Activated CD4-positive, alpha-beta memory T cell treated with anti-CD3 and anti-CD28 coated beads, Interleukin-2, amount 10 ng/mL, durations not matched to agents 7 days and 5 days (primary cell): ENCODE measurements at regions not wholly inside any gene's neighbourhood (a gene's known extent, or its start where the extent isn't known, plus 50 kb on each side); places are given as distances from the start of the nearest gene placed in this dataset.

Experiments used
- CTCF ChIA-PET: fragments of 350-600 bp; sonication (Branson Sonifier 250); formaldehyde crosslinking; loops from one replicate; lab custom pipeline; 2021; ENCODE audit warnings: antibody characterized with exemption, inconsistent platforms; lab: Charles Lee
- POLR2A ChIA-PET: fragments of 350-600 bp; sonication (Branson Sonifier 250); formaldehyde crosslinking; loops from one replicate; lab custom pipeline; 2021; ENCODE audit warnings: antibody characterized with exemption; lab: Charles Lee
- DNase-seq: peaks from one replicate; pipeline ENCODE4 v3.0.0-alpha.2; 2020
- H3K27ac Mint-ChIP-seq: one replicate; pipeline ENCODE4 v1.8.0; 2021; ENCODE audit warnings: mild to moderate bottlenecking, mixed read lengths
- H3K27me3 Mint-ChIP-seq: one replicate; pipeline ENCODE4 v1.8.0; 2021; ENCODE audit warnings: mixed read lengths
- H3K36me3 Mint-ChIP-seq: one replicate; pipeline ENCODE4 v1.8.0; 2021; ENCODE audit warnings: low read depth, mixed read lengths
- H3K4me1 Mint-ChIP-seq: one replicate; pipeline ENCODE4 v1.8.0; 2021; ENCODE audit warnings: mixed read lengths
- H3K4me3 Mint-ChIP-seq: one replicate; pipeline ENCODE4 v1.8.0; 2021; ENCODE audit warnings: mild to moderate bottlenecking, mixed read lengths
- H3K9me3 Mint-ChIP-seq: one replicate; pipeline ENCODE4 v1.8.0; 2021; ENCODE audit warnings: mixed read lengths

DNA sequence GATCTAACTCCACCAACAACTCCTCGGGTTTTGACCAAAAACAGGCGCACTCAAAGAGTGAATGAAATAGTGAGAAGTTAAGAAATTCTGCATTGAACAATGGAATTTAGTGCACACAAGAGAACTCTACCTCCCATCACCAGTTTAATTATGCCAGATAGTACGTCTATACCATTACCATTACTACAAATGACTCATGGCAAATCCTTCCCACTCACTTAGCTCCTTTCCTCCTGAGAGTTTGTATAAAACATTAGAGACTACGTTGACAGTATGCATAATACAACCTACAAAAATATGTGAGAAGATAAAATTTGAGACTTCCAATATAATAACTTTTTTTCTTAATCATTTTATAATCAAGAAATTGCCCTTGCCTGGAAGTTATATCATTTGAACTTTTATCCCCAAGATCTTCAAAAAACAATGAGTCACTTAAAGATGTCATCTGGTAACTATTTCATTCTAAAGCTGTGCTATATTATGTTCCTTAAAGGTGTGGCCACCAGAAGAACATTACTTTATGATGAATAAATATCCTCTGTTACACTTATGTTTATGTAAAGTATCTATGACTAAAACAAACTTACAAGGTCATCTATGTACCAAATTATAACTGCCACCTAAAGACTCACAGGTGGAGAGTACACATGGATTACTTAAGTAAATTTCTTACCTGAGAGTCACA lies 297.9 kb upstream of the PTGER4 start:
- CTCF ChIA-PET, result no interaction called here
- Mint-ChIP-seq H3K27me3 (no peaks in the 10 kb centered on the region), H3K9me3 (peaks cover 19% of the 10 kb centered on the region), H3K4me3 (no peak overlapping the region), H3K36me3 (peaks cover 14% of the 10 kb centered on the region), H3K4me1 (peaks cover 74% of the 10 kb centered on the region), H3K27ac (no peak overlapping the region)
- POLR2A ChIA-PET, result interaction anchor here (1.2 kb wide), 1 partner anchor 29 kb away, joined by 3 read pairs; no protein-coding TSS in a partner anchor
- no peak for DNase-seq

DNA sequence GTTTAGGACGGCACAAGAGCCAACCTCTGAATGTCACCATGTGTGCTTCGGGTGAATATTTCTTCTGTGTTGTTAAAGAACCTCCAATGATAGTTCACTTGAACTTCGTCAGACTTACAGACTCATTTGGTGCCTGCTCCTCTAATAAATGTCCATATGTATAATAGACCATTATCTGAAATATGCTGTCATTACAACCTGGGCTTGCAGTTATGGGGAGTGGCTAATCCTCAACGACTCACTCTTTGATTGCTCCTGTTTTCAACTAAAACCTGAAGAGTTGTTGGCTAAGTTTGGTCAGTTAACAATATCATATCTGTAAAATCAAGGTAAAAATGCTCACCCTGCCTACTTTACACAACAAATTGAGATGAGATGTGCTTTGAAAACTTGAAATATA lies 298.7 kb upstream of the PTGER4 start:
- Mint-ChIP-seq H3K4me1 (peaks cover 68% of the 10 kb centered on the region), H3K36me3 (peaks cover 14% of the 10 kb centered on the region), H3K9me3 (peaks cover 19% of the 10 kb centered on the region), H3K27me3 (no peaks in the 10 kb centered on the region), H3K27ac (no peak overlapping the region), H3K4me3 (no peak overlapping the region)
- DNase-seq, result no peak
- ChIA-PET POLR2A (interaction anchor here (1.2 kb wide), 1 partner anchor 29 kb away, joined by 3 read pairs; no protein-coding TSS in a partner anchor), CTCF (no interaction called here)

DNA sequence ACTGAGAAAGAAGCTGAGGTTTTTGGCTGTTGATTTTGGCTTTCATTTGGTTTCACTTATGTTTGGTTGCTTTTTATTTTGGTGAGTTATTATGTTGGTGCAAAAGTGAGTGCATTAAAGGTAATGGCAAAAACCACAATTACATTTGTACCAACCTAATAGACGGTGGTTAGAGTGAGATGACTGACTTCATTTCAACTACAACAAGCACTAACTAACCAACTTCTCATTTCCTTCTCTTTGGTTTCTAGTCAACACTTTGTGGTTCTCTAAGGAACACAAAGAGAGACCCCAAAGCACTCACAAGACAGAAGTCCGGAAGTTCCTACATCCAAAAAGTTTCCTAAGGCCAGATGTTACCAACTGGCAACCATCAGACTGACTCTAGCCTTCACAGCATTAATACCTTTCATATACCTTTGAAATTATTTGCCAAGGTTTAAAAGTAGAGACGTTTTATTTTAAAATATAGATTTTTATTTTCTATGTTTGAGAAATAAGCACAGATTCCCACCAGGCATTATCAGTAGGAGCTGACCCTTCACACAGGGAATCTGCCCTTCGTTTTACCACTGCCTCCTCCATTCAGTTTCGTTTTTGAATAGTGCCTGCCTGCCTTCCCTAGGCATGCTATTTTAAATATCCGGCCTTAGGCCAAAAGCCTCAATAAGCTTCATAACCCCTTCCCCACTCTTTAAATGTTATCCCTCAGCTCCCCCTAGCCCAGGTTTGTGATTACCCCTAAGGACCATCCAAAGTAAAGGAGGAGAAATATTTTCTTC lies 301.1 kb upstream of the PTGER4 start:
- no peak for DNase-seq
- peaks cover 17% of the 10 kb centered on the region for H3K36me3 Mint-ChIP-seq
- peak overlapping the region; percentile 7 for H3K4me3 Mint-ChIP-seq
- H3K27ac Mint-ChIP-seq, result peak overlapping the region; percentile 78
- H3K27me3 Mint-ChIP-seq, result no peaks in the 10 kb centered on the region
- peaks cover 19% of the 10 kb centered on the region for H3K9me3 Mint-ChIP-seq
- H3K4me1 Mint-ChIP-seq, result peaks cover 43% of the 10 kb centered on the region
- ChIA-PET CTCF (no interaction called here), POLR2A (interaction anchor here (0.9 to 1.7 kb wide), 2 partner anchors 27 to 31 kb away, joined by 4 to 6 read pairs; no protein-coding TSS in a partner anchor)

DNA sequence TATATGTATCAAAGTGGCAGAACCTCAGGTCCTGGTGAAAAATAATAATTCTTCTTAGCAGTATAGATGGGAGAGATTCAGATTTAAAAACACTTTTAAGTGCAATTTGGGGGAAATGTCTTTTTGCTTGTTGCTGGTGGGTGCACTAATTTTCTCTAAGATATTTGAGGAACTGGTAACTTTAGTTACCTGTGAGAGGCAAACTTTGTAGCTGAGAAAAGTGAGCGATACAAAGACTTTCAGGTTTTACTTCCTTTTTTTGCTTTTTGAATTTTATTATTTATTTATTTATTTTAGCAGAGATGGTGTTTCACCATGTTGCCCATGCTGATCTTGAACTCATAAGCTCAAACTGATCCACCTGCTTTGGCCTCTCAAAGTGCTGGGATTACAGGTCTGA lies 303.1 kb upstream of the PTGER4 start:
- Mint-ChIP-seq H3K9me3 (peaks cover 19% of the 10 kb centered on the region), H3K4me3 (no peak overlapping the region), H3K27me3 (no peaks in the 10 kb centered on the region), H3K4me1 (peaks cover 25% of the 10 kb centered on the region), H3K36me3 (peaks cover 17% of the 10 kb centered on the region), H3K27ac (no peak overlapping the region)
- CTCF ChIA-PET, result no interaction called here
- DNase-seq, result no peak
- POLR2A ChIA-PET, result no interaction called here

DNA sequence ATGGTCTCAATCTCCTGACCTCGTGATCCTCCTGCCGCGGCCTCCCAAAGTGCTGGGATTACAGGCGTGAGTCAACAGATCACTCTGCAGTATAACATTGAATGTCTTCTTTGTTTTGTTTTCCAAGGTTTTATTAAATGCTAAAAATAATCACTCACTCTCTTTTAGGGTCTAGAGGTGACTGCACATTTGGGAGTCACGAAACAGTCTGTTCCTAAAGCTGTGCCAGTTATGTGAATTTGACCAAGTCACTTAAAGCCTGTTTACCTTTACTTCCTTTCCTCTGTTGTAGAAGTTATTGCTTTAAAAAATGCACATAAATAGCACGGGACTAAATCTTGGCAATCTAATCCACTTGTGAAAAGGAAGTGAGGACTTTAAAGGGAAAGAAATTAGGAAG lies 304.9 kb upstream of the PTGER4 start:
- ChIA-PET POLR2A (no interaction called here), CTCF (no interaction called here)
- no peak for DNase-seq
- Mint-ChIP-seq H3K27ac (no peak overlapping the region), H3K4me1 (peaks cover 17% of the 10 kb centered on the region), H3K27me3 (no peaks in the 10 kb centered on the region), H3K36me3 (peaks cover 20% of the 10 kb centered on the region), H3K9me3 (peaks cover 19% of the 10 kb centered on the region), H3K4me3 (no peak overlapping the region)

DNA sequence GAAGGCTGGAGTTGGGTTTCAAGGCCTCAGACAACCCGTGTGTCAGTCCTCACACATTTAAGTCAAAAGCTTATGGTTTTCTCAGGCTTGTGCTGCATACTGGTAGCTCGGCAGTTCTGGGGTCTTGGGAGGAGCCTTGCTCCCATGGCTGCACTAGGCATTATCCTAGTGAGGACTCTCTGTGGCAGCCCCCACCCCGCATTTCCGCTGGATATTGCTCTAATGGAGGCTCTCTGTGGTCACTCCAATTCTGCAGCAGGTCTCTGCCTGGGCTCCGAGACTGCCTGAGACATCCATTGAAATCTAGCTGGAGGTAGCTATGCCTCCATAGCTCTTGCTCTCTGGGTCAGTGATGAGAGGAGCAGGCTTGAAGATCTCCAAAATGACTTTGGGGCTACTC lies 311.5 kb upstream of the PTGER4 start:
- peaks cover 20% of the 10 kb centered on the region for H3K36me3 Mint-ChIP-seq
- CTCF ChIA-PET, result no interaction called here
- no peaks in the 10 kb centered on the region for H3K27me3 Mint-ChIP-seq
- H3K4me3 Mint-ChIP-seq, result no peak overlapping the region
- H3K4me1 Mint-ChIP-seq, result no peaks in the 10 kb centered on the region
- H3K9me3 Mint-ChIP-seq, result peaks cover 30% of the 10 kb centered on the region
- H3K27ac Mint-ChIP-seq, result no peak overlapping the region
- POLR2A ChIA-PET, result no interaction called here
- DNase-seq, result no peak

DNA sequence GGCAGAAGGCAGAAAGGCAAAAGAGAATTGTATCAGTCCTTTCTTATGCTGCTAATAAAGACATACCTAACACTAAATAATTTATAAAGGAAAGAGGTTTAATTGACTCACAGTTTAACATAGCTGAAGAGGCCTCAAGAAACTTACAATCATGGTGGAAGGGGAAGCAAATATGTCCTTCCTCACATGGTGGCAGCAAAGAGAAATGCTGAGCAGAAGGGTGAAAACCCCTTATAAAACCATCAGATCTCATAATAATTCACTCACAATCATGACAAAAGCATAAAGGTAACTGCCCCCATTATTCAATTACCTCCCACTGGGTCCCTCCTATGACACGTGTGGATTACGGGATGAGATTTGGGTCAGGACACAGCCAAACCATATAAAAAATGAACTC lies 312.5 kb upstream of the PTGER4 start:
- ChIA-PET POLR2A (interaction anchor here (1.3 kb wide), 1 partner anchor 315 kb away, joined by 3 read pairs; no protein-coding TSS in a partner anchor), CTCF (no interaction called here)
- H3K27ac Mint-ChIP-seq, result no peak overlapping the region
- H3K36me3 Mint-ChIP-seq, result peaks cover 24% of the 10 kb centered on the region
- no peak for DNase-seq
- H3K4me3 Mint-ChIP-seq, result no peak overlapping the region
- peaks cover 36% of the 10 kb centered on the region for H3K9me3 Mint-ChIP-seq
- H3K4me1 Mint-ChIP-seq, result no peaks in the 10 kb centered on the region
- no peaks in the 10 kb centered on the region for H3K27me3 Mint-ChIP-seq

DNA sequence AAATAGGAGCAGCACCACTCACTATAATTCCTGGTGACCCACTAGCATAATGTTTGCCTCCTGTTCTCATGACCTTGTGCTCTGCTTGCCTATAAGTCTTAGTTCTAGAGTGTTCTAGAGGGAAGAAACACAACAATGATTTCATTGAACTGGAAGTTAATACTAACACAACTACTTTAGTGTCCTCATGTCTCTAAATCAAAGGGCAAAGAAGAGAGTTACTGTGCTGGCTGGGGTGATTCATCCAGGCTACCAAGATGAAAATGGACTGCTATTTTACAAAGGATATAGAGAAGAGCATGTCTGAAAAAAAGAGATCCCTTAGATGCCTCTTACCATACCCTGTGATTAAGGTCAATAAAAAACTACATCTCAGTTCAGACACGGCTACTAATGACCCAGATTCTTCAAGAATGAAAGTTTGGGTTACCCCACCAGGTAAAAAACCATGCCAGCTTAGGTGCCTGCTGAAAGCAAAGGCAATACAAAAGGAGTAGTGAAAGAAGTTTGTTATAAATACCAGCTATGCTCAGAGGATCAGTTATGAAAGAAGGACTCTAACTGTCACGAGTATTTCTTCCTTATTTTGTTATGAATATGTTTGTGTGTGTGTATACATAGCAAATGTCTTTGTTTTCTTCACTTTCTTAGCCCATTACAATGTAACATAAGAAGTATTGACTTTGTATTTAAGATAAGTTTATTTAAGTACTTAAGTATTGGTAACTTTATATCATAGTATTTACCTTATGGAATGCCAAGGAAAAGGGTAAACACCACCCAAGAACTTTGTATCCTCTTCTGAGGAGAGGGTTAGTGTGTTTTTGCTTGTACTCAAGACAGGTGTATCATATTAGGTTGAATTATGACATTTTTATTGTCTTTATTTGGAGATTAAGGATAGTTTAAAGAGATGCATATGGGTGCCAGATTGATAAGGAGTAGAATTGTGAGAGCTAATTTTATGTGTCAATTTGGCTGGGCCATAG lies 314.1 kb upstream of the PTGER4 start:
- Mint-ChIP-seq H3K27ac (no peak overlapping the region), H3K9me3 (peaks cover 32% of the 10 kb centered on the region), H3K36me3 (peaks cover 20% of the 10 kb centered on the region), H3K4me1 (peaks cover 8% of the 10 kb centered on the region), H3K27me3 (no peaks in the 10 kb centered on the region), H3K4me3 (no peak overlapping the region)
- POLR2A ChIA-PET, result no interaction called here
- CTCF ChIA-PET, result no interaction called here
- no peak for DNase-seq

DNA sequence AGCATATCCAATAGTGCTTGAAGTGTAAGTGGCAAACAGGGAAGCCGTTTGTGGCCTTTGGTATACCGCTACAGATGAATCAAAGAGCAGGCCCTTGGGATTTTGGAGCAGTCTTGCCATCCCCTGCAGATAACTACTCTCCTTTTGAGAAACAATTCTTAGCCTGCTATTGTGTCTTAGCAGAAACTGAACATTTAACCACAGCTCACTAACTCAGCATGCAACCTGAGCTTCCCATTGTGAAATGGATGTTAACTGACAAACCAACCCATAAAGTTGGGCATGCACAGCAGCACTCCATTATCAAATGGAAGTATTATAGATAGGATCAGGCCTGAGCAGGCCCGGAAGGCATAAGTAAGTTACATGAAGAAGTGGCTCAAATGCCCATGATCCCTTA lies 315.3 kb upstream of the PTGER4 start:
- ChIA-PET CTCF (no interaction called here), POLR2A (no interaction called here)
- no peaks in the 10 kb centered on the region for H3K27me3 Mint-ChIP-seq

DNA sequence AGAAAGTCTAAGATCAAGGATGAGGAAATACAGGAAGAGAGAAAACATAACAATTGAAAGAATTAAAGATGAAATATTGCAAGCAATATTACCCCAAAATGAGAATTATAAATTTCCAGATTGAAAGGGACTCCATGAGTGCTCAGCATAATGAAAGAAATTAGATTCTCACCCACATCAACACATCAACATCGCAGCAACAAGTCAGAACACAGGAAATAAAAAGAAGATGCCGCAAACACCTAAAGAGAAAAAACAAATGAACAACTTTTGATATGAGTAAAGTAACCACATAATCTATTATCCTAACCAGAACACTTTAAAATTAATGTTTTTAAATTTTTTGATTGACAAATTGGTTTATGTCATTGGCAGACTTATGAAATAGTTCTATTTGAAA lies 318.3 kb upstream of the PTGER4 start:
- ChIA-PET POLR2A (interaction anchor here (0.6 kb wide), 1 partner anchor 69 kb away, joined by 4 read pairs; no protein-coding TSS in a partner anchor), CTCF (no interaction called here)
- H3K36me3 Mint-ChIP-seq, result peaks cover 8% of the 10 kb centered on the region
- no peak overlapping the region for H3K4me3 Mint-ChIP-seq
- H3K4me1 Mint-ChIP-seq, result peaks cover 27% of the 10 kb centered on the region
- peaks cover 17% of the 10 kb centered on the region for H3K9me3 Mint-ChIP-seq
- no peak overlapping the region for H3K27ac Mint-ChIP-seq
- DNase-seq, result no peak
- no peaks in the 10 kb centered on the region for H3K27me3 Mint-ChIP-seq

More for the DNA sequence above, 315.3 kb upstream of the PTGER4 start:
- DNase-seq, result no peak
- Mint-ChIP-seq H3K4me3 (no peak overlapping the region), H3K36me3 (peaks cover 16% of the 10 kb centered on the region), H3K9me3 (peaks cover 27% of the 10 kb centered on the region), H3K27ac (no peak overlapping the region), H3K4me1 (peaks cover 20% of the 10 kb centered on the region)

DNA sequence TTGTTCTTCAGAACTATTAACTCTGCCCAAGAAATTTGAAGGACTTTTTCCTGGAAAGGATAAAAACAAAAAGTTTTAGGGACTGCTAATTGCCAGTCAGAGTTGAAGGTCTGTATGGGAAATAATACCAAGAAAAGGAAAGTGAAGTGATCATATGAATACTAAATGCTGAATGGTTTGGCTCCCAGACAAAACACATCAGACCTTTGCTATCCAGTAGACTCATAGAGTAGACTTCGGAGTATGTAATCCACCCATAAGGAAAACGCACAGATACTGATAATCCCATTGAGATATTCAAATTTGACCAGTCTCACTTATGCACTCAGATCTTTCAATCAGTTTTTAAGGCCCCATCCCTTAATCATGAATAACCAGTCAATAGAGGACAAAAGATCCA lies 319.0 kb upstream of the PTGER4 start:
- no peak for DNase-seq
- peaks cover 27% of the 10 kb centered on the region for H3K4me1 Mint-ChIP-seq
- H3K27me3 Mint-ChIP-seq, result no peaks in the 10 kb centered on the region
- no peak overlapping the region for H3K27ac Mint-ChIP-seq
- H3K36me3 Mint-ChIP-seq, result peaks cover 8% of the 10 kb centered on the region
- ChIA-PET CTCF (no interaction called here), POLR2A (interaction anchor here (1.3 kb wide), 1 partner anchor 26 kb away, joined by 4 read pairs; no protein-coding TSS in a partner anchor)
- H3K9me3 Mint-ChIP-seq, result peaks cover 17% of the 10 kb centered on the region
- no peak overlapping the region for H3K4me3 Mint-ChIP-seq

DNA sequence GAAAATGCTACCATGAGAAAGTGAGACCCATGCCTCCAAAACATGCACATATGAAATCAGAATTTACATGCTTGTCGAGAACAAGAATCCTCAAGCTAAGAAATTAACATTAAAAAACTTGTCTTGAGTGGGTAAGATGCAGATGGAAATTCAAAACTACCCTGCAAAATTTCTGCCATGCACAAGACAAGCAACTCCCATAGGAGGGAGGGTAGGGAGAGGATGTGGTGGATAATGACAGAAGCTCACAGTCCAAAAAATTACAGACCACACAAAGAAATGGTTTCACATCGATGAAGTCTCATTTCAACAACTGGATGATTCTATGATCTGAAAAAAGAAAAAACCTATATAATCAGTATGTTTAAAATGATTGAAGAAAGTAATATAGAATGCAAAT lies 319.9 kb upstream of the PTGER4 start:
- ChIA-PET POLR2A (interaction anchor here (1.2 to 1.3 kb wide), 2 partner anchors 22 to 25 kb away, joined by 3 to 4 read pairs; no protein-coding TSS in a partner anchor), CTCF (no interaction called here)
- no peak for DNase-seq
- no peak overlapping the region for H3K4me3 Mint-ChIP-seq
- no peaks in the 10 kb centered on the region for H3K27me3 Mint-ChIP-seq
- H3K36me3 Mint-ChIP-seq, result peaks cover 8% of the 10 kb centered on the region
- H3K9me3 Mint-ChIP-seq, result peaks cover 15% of the 10 kb centered on the region
- peaks cover 27% of the 10 kb centered on the region for H3K4me1 Mint-ChIP-seq
- no peak overlapping the region for H3K27ac Mint-ChIP-seq
